ENCODE measurements at regions not wholly inside any gene's neighbourhood (a gene's known extent, or its start where the extent isn't known, plus 50 kb on each side); places are given as distances from the start of the nearest gene placed in this dataset.

GRCh38 chr13:107675847-107676550, 539.3 kb downstream of the LIG4 start:
- Histone ChIP-seq H3K9me3 (ENCODE audit: control insufficient read depth in 4 of 4, insufficient read depth in 3 of 4, low read length in 3 of 4) (no peaks in the 10 kb centered on the region), H3K36me3 (ENCODE audit: control insufficient read depth in 4 of 4, insufficient read depth in 4 of 4, low read length in 4 of 4) (peaks cover 0 to 10% (median 0%) of the 10 kb centered on the region in 4 donors), H3K27ac (ENCODE audit: low read depth in 1 of 2, low read length in 1 of 2) (no peak overlapping the region), H3K27me3 (ENCODE audit: control insufficient read depth in 3 of 3, insufficient read depth in 3 of 3, low read length in 2 of 3) (no peaks in the 10 kb centered on the region), H3K9ac (ENCODE audit: insufficient read depth in 1 of 2, low read length in 2 of 2) (no peak overlapping the region), H3K4me1 (ENCODE audit: control insufficient read depth in 5 of 5, insufficient read depth in 5 of 5, low read length in 5 of 5) (no peaks in the 10 kb centered on the region), H3K4me3 (no peak overlapping the region)
- TF ChIP-seq CTCF (IDR thresholded peaks at IDR 0.05; ENCODE audit: control extremely low read depth, extremely low read depth): no peak
- no peak for ATAC-seq (ENCODE audit: insufficient read depth, low FRiP score)
- no peak for DNase-seq
- 78 to 87% methylated on average over 2 of the region's 2 CpGs for WGBS, 2 donors

- no peak overlapping the region for H3K9ac ChIP-seq (ENCODE audit: insufficient read depth in 1 of 2, low read length in 2 of 2)
- no peaks in the 10 kb centered on the region for H3K4me1 ChIP-seq (ENCODE audit: control insufficient read depth in 5 of 5, insufficient read depth in 5 of 5, low read length in 5 of 5)
- no peak overlapping the region for H3K4me3 ChIP-seq
- H3K27ac ChIP-seq (ENCODE audit: low read depth in 1 of 2, low read length in 1 of 2): no peak overlapping the region
- no peaks in the 10 kb centered on the region for H3K27me3 ChIP-seq (ENCODE audit: control insufficient read depth in 3 of 3, insufficient read depth in 3 of 3, low read length in 2 of 3)
- H3K9me3 ChIP-seq (ENCODE audit: control insufficient read depth in 4 of 4, insufficient read depth in 3 of 4, low read length in 3 of 4): no peaks in the 10 kb centered on the region
- H3K36me3 ChIP-seq (ENCODE audit: control insufficient read depth in 4 of 4, insufficient read depth in 4 of 4, low read length in 4 of 4): no peaks in the 10 kb centered on the region
- DNase-seq (no peak), ATAC-seq (ENCODE audit: insufficient read depth, low FRiP score) (no peak)
- no peak for TF ChIP-seq CTCF (IDR thresholded peaks at IDR 0.05; ENCODE audit: control extremely low read depth, extremely low read depth)
- 87% methylated on average over 8 of the region's 8 CpGs for WGBS, 2 donors
These were observed 545.8 kb downstream of the LIG4 start for GRCh38 chr13:107669391-107669993.

GRCh38 chr13:107665926-107666458, 549.3 kb downstream of the LIG4 start:
- no peak for TF ChIP-seq CTCF (IDR thresholded peaks at IDR 0.05; ENCODE audit: control extremely low read depth, extremely low read depth)
- H3K9ac ChIP-seq (ENCODE audit: insufficient read depth in 1 of 2, low read length in 2 of 2): no peak overlapping the region

More at GRCh38 chr13:107665926-107666458, 549.3 kb downstream of the LIG4 start:
- WGBS, 2 donors: 86 to 93% methylated on average over 2 of the region's 2 CpGs
- H3K9me3 ChIP-seq (ENCODE audit: control insufficient read depth in 4 of 4, insufficient read depth in 3 of 4, low read length in 3 of 4): no peaks in the 10 kb centered on the region
- no peak overlapping the region for H3K27ac ChIP-seq (ENCODE audit: low read depth in 1 of 2, low read length in 1 of 2)
- H3K27me3 ChIP-seq (ENCODE audit: control insufficient read depth in 3 of 3, insufficient read depth in 3 of 3, low read length in 2 of 3): no peaks in the 10 kb centered on the region
- no peak overlapping the region for H3K4me3 ChIP-seq
- no peaks in the 10 kb centered on the region for H3K36me3 ChIP-seq (ENCODE audit: control insufficient read depth in 4 of 4, insufficient read depth in 4 of 4, low read length in 4 of 4)
- no peak for DNase-seq
- H3K4me1 ChIP-seq (ENCODE audit: control insufficient read depth in 5 of 5, insufficient read depth in 5 of 5, low read length in 5 of 5): peaks cover 0 to under 1% (median 0%) of the 10 kb centered on the region in 5 donors
- ATAC-seq (ENCODE audit: insufficient read depth, low FRiP score): no peak

Measured in lung (tissue), 11 donors.